DND-41 (cell line): ENCODE measurements at regions not wholly inside any gene's neighbourhood (a gene's known extent, or its start where the extent isn't known, plus 50 kb on each side); places are given as distances from the start of the nearest gene placed in this dataset.

Experiments
- ATAC-seq: fragments of 200-7000 bp; cut with Tn5 transposase; 3 replicates; pipeline ENCODE4 v1.9.1; 2021; ENCODE audit warnings: low read depth; ENCODE audit not compliant: insufficient read depth
- DNase-seq: peaks from one replicate; pipeline ENCODE4 v3.0.0-alpha.2; 2020
- H2AFZ ChIP-seq: 2 replicates; pipeline ENCODE4 v1.6.0; 2012; ENCODE audit warnings: low read depth, low read length
- H3K27ac ChIP-seq: 2 replicates; pipeline ENCODE4 v1.5.1; 2012; ENCODE audit warnings: low read length, inconsistent platforms
- H3K27me3 ChIP-seq: fragments of 200-600 bp; sonication (generic); 2 replicates; pipeline ENCODE4 v1.6.0; 2012; ENCODE audit warnings: low read length, mild to moderate bottlenecking, inconsistent platforms; ENCODE audit not compliant: insufficient read depth, poor library complexity
- H3K36me3 ChIP-seq: 2 replicates; pipeline ENCODE4 v1.5.1; 2012; ENCODE audit warnings: low read length, inconsistent platforms; ENCODE audit not compliant: insufficient read depth
- H3K4me1 ChIP-seq: 2 replicates; pipeline ENCODE4 v1.5.1; 2012; ENCODE audit warnings: mild to moderate bottlenecking, low read length; ENCODE audit not compliant: insufficient read depth
- H3K4me2 ChIP-seq: 2 replicates; pipeline ENCODE4 v1.6.0; 2012; ENCODE audit warnings: mild to moderate bottlenecking, moderate library complexity, low read length, inconsistent platforms; ENCODE audit not compliant: insufficient read depth
- H3K4me3 ChIP-seq, 2 experiments: fragments of 200-600 bp in 1 of 2; shearing (Covaris generic) in 1 of 2; 2 replicates each; pipeline ENCODE4 v1.5.1; 2012 to 2016; ENCODE audit warnings: inconsistent platforms in 2 of 2, low read length in 2 of 2, mild to moderate bottlenecking in 2 of 2, low read depth in 1 of 2, moderate library complexity in 1 of 2
- H3K79me2 ChIP-seq: 2 replicates; pipeline ENCODE4 v1.6.0; 2012; ENCODE audit warnings: low read length, inconsistent platforms; ENCODE audit not compliant: insufficient read depth
- H3K9ac ChIP-seq: 2 replicates; pipeline ENCODE4 v1.6.0; 2012; ENCODE audit warnings: low read depth, mild to moderate bottlenecking, inconsistent platforms, low read length, moderate library complexity
- H3K9me3 ChIP-seq: 2 replicates; pipeline ENCODE4 v1.5.1; 2012; ENCODE audit warnings: low read length, moderate library complexity, mild to moderate bottlenecking, inconsistent platforms; ENCODE audit not compliant: insufficient read depth, severe bottlenecking
- H4K20me1 ChIP-seq: 2 replicates; pipeline ENCODE4 v1.6.0; 2012; ENCODE audit warnings: low read length; ENCODE audit not compliant: insufficient read depth
- EZH2 ChIP-seq: IDR thresholded peaks from 3 replicates; pipeline ENCODE4 v1.6.1; 2012; ENCODE audit warnings: borderline replicate concordance, low read depth, mild to moderate bottlenecking, moderate library complexity, low read length, inconsistent platforms; ENCODE audit not compliant: severe bottlenecking
- TF ChIP-seq, protein P1 (sequence below): IDR thresholded peaks from 2 replicates; pipeline ENCODE4 v1.5.1; 2012; ENCODE audit warnings: borderline replicate concordance, low read length, moderate library complexity, mild to moderate bottlenecking; ENCODE audit not compliant: poor library complexity, severe bottlenecking; ENCODE audit errors: extremely low read depth

DNA sequence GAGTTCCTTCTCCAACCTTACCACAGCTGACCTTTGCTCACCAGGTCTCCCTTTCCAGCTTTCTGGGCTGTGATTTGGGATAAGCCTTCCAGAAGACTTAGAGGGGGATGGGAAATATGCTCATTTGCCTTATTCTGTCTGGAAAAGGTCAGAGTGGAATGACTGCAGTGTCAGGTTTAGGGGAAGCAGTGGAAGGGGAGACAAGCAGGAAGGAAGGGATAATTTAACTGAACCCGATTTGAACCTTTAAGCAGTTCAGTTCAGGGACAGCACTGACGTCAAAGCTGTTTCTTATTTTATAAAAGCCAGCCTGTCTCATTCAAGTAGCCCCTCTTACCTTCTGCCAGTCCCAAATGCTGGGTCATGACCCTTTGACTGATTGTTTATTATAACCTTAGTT is 418.4 kb upstream of the RARB start:
- no peak overlapping the region for H3K4me3 ChIP-seq
- TF ChIP-seq, protein P1, sequence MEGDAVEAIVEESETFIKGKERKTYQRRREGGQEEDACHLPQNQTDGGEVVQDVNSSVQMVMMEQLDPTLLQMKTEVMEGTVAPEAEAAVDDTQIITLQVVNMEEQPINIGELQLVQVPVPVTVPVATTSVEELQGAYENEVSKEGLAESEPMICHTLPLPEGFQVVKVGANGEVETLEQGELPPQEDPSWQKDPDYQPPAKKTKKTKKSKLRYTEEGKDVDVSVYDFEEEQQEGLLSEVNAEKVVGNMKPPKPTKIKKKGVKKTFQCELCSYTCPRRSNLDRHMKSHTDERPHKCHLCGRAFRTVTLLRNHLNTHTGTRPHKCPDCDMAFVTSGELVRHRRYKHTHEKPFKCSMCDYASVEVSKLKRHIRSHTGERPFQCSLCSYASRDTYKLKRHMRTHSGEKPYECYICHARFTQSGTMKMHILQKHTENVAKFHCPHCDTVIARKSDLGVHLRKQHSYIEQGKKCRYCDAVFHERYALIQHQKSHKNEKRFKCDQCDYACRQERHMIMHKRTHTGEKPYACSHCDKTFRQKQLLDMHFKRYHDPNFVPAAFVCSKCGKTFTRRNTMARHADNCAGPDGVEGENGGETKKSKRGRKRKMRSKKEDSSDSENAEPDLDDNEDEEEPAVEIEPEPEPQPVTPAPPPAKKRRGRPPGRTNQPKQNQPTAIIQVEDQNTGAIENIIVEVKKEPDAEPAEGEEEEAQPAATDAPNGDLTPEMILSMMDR, result no peak
- TF ChIP-seq EZH2, result no peak
- ATAC-seq (no peak), DNase-seq (no peak)
- no peaks in the 10 kb centered on the region for H3K79me2 ChIP-seq
- no peak overlapping the region for H2AFZ ChIP-seq
- no peak overlapping the region for H3K9ac ChIP-seq
- H3K27me3 ChIP-seq, result no peaks in the 10 kb centered on the region
- H3K9me3 ChIP-seq, result no peaks in the 10 kb centered on the region
- H3K4me2 ChIP-seq, result no peak overlapping the region
- no peaks in the 10 kb centered on the region for H3K4me1 ChIP-seq
- H3K27ac ChIP-seq, result no peak overlapping the region
- H4K20me1 ChIP-seq, result no peaks in the 10 kb centered on the region
- H3K36me3 ChIP-seq, result no peaks in the 10 kb centered on the region

DNA sequence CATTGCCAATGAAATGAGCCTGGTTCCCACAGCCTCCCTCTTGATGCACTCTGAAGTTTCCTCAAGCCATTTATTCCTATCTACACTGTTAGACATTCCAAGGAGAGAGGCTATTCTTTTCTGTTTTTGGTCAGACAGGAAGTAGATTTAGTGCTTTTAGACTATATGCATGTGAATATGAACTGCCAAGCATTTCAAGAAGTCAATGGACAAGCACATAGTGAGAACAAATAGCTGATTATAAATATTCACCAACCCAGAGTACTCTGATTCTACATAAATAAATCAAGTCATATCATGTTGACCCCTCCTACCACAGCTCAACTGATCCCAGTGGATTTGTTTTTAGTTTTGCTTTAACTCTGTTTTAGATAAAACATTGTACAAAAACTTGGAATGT is 412.5 kb upstream of the RARB start:
- H3K9me3 ChIP-seq, result no peaks in the 10 kb centered on the region
- no peaks in the 10 kb centered on the region for H3K79me2 ChIP-seq
- ATAC-seq (no peak), DNase-seq (no peak)
- no peaks in the 10 kb centered on the region for H3K36me3 ChIP-seq
- H2AFZ ChIP-seq, result no peak overlapping the region
- H3K9ac ChIP-seq, result no peak overlapping the region
- no peaks in the 10 kb centered on the region for H4K20me1 ChIP-seq
- H3K4me1 ChIP-seq, result no peaks in the 10 kb centered on the region
- no peak for TF ChIP-seq EZH2
- TF ChIP-seq, protein P1, result no peak
- no peak overlapping the region for H3K4me2 ChIP-seq
- no peak overlapping the region for H3K27ac ChIP-seq
- H3K27me3 ChIP-seq, result no peaks in the 10 kb centered on the region
- H3K4me3 ChIP-seq, result no peak overlapping the region

DNA sequence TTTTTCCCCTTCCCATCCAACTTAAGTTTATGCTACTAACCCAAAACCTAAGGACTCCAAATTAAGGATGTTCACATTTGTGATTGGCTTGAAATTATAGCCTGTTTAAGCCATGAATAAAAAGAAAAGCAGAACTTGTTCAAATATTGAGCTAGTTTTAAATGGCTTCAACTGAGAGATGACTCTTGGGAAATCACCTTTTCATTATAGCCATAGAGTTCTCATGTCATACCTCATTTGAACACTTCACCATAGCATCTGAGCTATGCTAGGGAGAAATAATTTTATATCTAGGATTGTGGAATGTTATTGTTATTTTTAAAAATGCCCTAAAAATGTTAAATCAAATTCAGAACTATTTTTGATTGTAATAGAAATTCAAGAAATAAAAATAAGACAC is 409.2 kb upstream of the RARB start:
- no peaks in the 10 kb centered on the region for H3K27me3 ChIP-seq
- no peaks in the 10 kb centered on the region for H3K4me1 ChIP-seq
- no peaks in the 10 kb centered on the region for H3K79me2 ChIP-seq
- no peak overlapping the region for H3K9ac ChIP-seq
- no peak overlapping the region for H3K27ac ChIP-seq
- H3K36me3 ChIP-seq, result no peaks in the 10 kb centered on the region
- H3K4me2 ChIP-seq, result no peak overlapping the region
- H3K9me3 ChIP-seq, result no peaks in the 10 kb centered on the region
- no peak for TF ChIP-seq EZH2
- TF ChIP-seq, protein P1, result no peak
- DNase-seq, result no peak
- ATAC-seq, result no peak
- no peak overlapping the region for H2AFZ ChIP-seq
- no peaks in the 10 kb centered on the region for H4K20me1 ChIP-seq
- no peak overlapping the region for H3K4me3 ChIP-seq

DNA sequence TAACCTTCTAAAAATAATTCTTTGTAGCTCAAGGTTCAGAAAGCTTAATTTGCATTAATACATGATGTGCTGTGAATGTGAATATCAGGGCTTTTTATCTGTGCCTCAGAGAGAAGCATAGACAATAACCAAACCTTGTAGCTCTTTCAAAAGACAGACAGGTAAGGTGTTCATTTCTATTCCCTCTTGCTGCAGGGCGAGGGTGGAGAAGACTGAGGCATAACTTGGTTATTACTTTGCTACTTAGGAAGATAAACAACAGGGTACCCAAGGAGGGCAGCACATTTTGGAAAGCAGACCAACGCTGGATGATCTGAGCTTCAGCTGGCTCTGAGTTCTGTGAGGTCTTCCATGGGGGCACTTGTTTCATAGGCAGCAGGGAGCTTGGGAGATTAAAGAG is 408.6 kb upstream of the RARB start:
- Histone ChIP-seq H2AFZ (no peak overlapping the region), H3K4me1 (no peaks in the 10 kb centered on the region), H3K9ac (no peak overlapping the region), H3K4me3 (no peak overlapping the region), H3K27ac (no peak overlapping the region), H3K36me3 (no peaks in the 10 kb centered on the region), H3K4me2 (no peak overlapping the region), H3K9me3 (no peaks in the 10 kb centered on the region), H3K27me3 (no peaks in the 10 kb centered on the region), H3K79me2 (no peaks in the 10 kb centered on the region), H4K20me1 (no peaks in the 10 kb centered on the region)
- DNase-seq (no peak), ATAC-seq (no peak)
- TF ChIP-seq EZH2, result no peak
- TF ChIP-seq, protein P1, result no peak
